ENCODE measurements at regions not wholly inside any gene's neighbourhood (a gene's known extent, or its start where the extent isn't known, plus 50 kb on each side); places are given as distances from the start of the nearest gene placed in this dataset.

- TF ChIP-seq CTCF (tag by site-specific recombination; IDR thresholded peaks at IDR 0.05), result no peak
- TF ChIP-seq ZNF704 (tag by site-specific recombination; IDR thresholded peaks at IDR 0.05), result no peak
- no peak for TF ChIP-seq ZBTB44 (tag by site-specific recombination; IDR thresholded peaks at IDR 0.05)
Measured at GRCh38 chr6:924661-925060, 231.7 kb upstream of the EXOC2 start.
